ENCODE measurements at regions not wholly inside any gene's neighbourhood (a gene's known extent, or its start where the extent isn't known, plus 50 kb on each side); places are given as distances from the start of the nearest gene placed in this dataset.

GRCh38 chr20:47448429-47448828, 53.3 kb upstream of the NCOA3 start:
- TF ChIP-seq, protein P1, sequence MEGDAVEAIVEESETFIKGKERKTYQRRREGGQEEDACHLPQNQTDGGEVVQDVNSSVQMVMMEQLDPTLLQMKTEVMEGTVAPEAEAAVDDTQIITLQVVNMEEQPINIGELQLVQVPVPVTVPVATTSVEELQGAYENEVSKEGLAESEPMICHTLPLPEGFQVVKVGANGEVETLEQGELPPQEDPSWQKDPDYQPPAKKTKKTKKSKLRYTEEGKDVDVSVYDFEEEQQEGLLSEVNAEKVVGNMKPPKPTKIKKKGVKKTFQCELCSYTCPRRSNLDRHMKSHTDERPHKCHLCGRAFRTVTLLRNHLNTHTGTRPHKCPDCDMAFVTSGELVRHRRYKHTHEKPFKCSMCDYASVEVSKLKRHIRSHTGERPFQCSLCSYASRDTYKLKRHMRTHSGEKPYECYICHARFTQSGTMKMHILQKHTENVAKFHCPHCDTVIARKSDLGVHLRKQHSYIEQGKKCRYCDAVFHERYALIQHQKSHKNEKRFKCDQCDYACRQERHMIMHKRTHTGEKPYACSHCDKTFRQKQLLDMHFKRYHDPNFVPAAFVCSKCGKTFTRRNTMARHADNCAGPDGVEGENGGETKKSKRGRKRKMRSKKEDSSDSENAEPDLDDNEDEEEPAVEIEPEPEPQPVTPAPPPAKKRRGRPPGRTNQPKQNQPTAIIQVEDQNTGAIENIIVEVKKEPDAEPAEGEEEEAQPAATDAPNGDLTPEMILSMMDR (IDR thresholded peaks at IDR 0.05; ENCODE audit: low read length): no peak
- TF ChIP-seq EZH2 (IDR thresholded peaks at IDR 0.05; ENCODE audit: borderline replicate concordance, low read length): no peak

Measured in OCI-LY1 (cell line).